CD4-positive, alpha-beta T cell treated with Interleukin-2 at 100 ng/mL for 4 hours (primary cell): ENCODE measurements at regions not wholly inside any gene's neighbourhood (a gene's known extent, or its start where the extent isn't known, plus 50 kb on each side); places are given as distances from the start of the nearest gene placed in this dataset.

ENCODE experiments used
- DNase-seq: peaks from one replicate; pipeline ENCODE4 v3.0.0-alpha.2; 2020; ENCODE audit warnings: low spot score

GRCh38 chr12:107978201-107978600 lies 150.9 kb upstream of the WSCD2 start:
- no peak for DNase-seq

- DNase-seq = no peak
These were observed 150.4 kb upstream of the WSCD2 start for GRCh38 chr12:107978641-107979040.

DNA sequence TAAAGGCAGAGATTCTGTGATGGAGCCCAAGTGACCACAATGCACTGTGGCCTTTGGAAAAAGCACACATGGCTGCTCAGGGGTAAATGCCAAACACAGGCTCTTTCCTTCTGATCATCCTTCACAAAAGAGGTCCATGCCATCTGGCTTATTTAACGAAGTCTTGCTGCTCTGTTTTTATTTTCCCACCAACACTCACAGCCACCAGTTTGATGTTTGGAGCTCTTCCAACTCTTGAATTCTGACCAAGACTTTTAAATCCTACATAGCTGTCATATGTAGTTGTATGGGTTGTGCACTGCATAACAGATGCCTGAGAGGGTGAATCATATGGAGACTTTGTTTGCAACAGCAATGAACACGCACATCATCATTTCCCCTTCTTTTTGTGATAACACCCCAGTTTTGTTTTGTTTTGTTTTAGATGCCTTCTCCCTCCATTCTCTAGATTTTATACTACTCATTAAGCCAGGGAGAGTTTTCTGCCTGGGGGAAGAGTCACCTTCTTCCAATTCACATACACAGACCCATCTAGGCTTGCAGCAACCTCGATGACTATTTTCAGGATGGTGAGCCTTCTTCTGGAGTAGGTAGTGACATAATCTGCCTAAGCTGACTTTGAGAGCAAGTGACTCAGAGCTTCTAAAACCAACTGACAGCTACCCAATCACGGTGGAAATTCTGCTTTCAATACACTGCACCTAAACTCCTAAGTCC lies 145.2 kb upstream of the WSCD2 start:
- no peak for DNase-seq

- DNase-seq = no peak
These were observed 144.1 kb upstream of the WSCD2 start for GRCh38 chr12:107984973-107985372.

DNA sequence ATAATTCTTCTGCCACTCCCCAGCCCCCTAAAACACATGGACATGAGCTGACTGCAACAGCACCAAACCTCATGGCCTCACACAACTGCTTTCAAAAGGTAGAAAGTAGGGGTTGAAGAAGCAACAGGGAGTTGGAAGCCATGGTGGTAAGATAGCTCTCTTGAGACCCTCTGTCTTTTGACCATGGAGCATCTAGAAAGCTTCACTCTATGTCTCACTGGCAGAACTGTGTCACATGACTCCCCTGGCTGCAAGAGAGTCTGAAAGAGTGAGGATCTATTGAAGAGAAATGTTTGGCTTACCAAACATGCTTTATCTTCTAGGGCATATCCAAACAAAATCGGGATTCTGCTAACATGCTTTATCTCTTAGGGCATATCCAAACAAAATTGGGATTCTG lies 142.9 kb upstream of the WSCD2 start:
- DNase-seq = no peak

DNA sequence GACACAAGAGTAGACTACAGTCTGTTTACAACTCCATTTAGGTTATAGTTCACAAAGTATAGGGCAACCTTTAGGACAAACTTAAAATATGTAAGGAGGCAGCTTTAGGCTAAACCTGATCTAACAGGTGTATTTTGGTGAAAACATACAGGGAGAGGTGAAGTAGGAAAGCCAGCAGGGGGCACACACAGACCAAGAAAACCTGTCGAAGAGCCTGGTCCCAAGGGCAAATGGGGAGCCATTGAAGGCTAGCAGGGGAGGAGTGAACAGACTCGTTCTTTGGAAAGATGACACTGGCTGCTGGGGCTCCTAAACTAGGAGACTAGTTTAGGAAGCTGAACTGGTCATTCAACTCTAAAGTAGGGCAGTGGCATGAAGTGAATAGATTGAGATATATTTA lies 138.8 kb upstream of the WSCD2 start:
- peak; percentile 38 for DNase-seq

DNA sequence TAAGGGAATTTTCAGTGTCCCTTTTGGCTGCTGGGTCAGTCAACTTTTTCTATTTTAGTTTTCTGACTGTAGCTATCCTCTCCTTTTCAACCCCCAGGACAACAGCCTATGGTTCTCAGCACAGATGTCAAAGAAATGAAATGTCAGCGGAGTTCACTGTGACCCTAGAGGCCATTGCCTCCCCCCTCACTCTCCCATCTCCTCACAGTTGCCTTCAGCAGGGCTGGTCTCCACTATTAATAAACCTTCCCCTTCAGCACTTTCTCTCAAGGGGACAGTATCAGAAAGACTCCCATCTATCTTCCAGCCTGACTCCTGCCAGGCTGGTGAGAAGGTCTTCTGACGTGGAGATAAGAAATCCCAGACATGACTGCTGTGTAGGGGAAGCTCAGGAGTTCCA lies 137.1 kb upstream of the WSCD2 start:
- no peak for DNase-seq

GRCh38 chr12:107992870-107993451 lies 136.1 kb upstream of the WSCD2 start:
- no peak for DNase-seq

GRCh38 chr12:107998863-107999262 lies 130.2 kb upstream of the WSCD2 start:
- no peak for DNase-seq

DNA sequence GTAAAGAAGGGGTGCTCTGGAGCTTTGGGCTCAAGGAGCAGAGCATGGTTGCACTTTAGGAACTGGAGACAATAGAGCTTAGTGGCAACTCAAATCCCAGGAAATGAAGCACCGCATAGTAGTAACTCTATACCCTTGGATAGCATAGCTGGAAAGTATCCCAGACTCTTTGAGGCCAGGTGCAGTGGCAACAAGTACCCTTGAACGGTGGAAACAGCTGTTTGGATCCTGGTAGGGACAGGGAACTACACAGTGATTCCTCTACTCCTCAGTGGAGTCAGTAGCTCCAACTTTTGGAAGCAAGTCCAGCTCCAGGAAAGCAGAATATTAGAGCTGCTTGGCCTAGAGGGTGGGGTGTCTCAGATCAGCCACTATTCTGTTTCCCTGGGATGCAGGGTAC lies 129.0 kb upstream of the WSCD2 start:
- no peak for DNase-seq

DNA sequence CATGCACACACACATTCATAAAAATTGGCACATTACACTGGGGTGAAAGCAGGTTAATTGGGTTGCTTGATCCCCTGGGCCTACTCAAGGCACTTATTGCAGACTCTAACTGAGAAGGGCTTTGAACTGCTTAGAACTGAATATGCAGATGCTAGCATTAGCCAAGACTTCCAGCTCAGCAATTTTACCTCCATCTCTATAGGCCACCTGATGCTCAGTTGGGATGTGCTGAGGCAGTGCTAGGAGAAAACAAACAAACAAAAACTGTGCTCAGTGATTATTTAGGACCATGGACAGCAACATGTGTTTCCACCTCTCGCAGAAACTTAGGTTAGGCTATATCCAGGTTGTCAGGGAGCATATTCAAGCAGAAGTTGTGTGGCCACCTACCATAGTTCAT lies 124.8 kb upstream of the WSCD2 start:
- no peak for DNase-seq

- no peak for DNase-seq
These were observed 120.8 kb upstream of the WSCD2 start for GRCh38 chr12:108008163-108008905.

GRCh38 chr12:108009442-108010070 lies 119.5 kb upstream of the WSCD2 start:
- no peak for DNase-seq

- DNase-seq = no peak
These were observed 113.0 kb upstream of the WSCD2 start for GRCh38 chr12:108016022-108016564.

DNA sequence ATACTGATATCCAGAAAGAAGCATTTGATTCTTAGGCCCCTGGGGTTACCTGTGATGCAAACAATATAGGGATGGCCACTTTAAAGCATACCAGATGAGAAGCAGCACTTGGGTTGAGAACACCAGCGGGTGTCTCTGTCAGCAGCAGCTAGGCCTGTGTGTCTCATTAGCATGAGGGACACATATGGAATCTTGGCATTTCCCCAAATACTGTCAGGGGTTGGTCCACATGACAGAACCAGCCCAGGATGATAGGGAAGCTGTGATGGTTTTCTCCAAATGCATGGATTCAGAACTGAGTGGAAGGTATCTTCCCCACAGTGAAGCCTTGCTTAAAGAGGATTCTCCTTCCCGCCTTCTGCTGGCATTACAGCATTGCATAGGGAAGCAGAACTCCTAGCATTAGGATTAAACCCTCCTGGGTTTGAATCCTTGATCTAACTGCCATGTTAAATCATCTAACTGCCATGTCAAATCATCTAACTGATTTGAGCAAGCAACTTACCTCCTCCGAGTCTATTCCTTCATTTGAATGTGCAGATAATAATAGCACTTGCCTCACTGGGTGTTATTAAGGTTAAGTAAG lies 111.5 kb upstream of the WSCD2 start:
- no peak for DNase-seq

- no peak for DNase-seq
These were observed 109.2 kb upstream of the WSCD2 start for GRCh38 chr12:108019862-108020261.

DNA sequence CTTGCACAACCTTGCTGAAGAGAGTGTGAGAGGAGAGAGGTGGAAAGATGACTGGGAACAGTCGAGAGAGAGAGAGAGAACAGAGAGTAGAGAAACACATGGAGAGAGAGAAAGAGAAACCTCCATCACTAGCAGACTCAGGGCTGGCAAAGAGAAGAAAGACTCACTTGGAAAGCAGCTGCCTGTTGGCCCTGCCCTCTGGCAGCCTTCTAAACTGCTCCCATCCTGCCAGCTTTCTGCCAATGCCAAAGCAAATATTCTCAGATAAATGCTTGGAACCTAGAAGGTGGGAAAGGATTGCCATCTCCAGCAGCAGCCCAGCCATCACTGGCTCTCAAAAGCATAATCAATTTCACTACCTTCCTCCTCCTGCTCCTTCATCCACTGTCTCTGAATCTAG lies 107.9 kb upstream of the WSCD2 start:
- DNase-seq = no peak

GRCh38 chr12:108021949-108022522 lies 107.1 kb upstream of the WSCD2 start:
- no peak for DNase-seq

- DNase-seq = no peak
These were observed 99.8 kb upstream of the WSCD2 start for GRCh38 chr12:108029051-108029835.

DNA sequence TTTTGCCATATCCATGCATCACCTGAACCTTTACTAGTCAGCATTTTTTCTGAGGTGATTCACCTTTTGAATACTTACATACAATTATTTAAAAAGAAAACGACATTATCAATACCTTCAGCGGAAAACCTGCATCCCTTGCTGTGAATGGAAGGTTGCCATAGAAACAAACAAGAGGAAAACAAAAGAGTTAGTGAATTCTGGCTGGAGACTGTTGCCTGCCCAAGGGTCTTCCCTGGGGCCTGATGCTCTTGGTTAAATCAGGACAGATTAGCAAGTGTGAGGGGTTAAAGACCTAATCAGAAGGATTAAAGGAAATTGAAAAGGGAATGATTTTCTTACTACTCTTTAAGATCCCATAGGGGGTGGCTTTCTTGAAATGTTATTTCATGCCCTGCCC lies 96.0 kb upstream of the WSCD2 start:
- no peak for DNase-seq

DNA sequence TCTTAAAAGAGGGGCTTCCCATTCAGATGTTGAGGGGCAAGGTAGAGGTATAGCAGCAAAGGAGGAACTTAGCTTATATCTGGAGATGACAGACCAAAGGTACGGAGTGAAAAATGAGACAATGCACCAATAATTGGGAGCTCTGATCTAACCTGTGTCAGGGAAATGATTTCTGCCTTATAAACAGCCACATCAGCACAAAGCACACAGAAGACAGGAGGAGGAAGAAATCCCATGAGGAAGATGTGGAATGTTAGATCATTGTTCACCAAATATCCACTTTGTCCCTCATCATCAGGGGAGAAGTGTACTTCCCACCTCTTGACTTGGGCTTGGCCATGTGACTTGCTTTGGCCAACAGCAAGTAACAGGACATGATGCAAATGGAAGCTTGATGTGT lies 93.7 kb upstream of the WSCD2 start:
- no peak for DNase-seq
